WTC11 (cell line): ENCODE measurements at regions not wholly inside any gene's neighbourhood (a gene's known extent, or its start where the extent isn't known, plus 50 kb on each side); places are given as distances from the start of the nearest gene placed in this dataset.

Experiments
- ATAC-seq: fragments of 200-7000 bp; cut with Tn5 transposase; 2 replicates; pipeline ENCODE4 v1.10.0; 2021; ENCODE audit warnings: mild to moderate bottlenecking, moderate library complexity
- CTCF ChIA-PET: fragments of 300-600 bp; sonication (Branson Sonifier 250); formaldehyde crosslinking; loops from one replicate; lab custom pipeline; 2021; ENCODE audit warnings: antibody characterized with exemption; lab: Charles Lee
- POLR2A ChIA-PET: fragments of 350-600 bp; sonication (Branson Sonifier 250); formaldehyde crosslinking; loops from one replicate; lab custom pipeline; 2021; ENCODE audit warnings: antibody characterized with exemption; lab: Charles Lee
- DNase-seq: peaks from one replicate; pipeline ENCODE4 v3.0.0; 2021; ENCODE audit warnings: low spot score
- H3K27ac Mint-ChIP-seq: 2 replicates; pipeline ENCODE4 v1.8.0; 2021; ENCODE audit warnings: mixed read lengths
- H3K27me3 Mint-ChIP-seq: 2 replicates; pipeline ENCODE4 v1.8.0; 2021; ENCODE audit warnings: low read depth, mild to moderate bottlenecking, moderate library complexity, mixed read lengths
- H3K36me3 Mint-ChIP-seq: 2 replicates; pipeline ENCODE4 v1.8.0; 2021; ENCODE audit warnings: mixed read lengths
- H3K4me1 Mint-ChIP-seq: 2 replicates; pipeline ENCODE4 v1.8.0; 2022; ENCODE audit warnings: mixed read lengths
- H3K4me3 Mint-ChIP-seq: 2 replicates; pipeline ENCODE4 v1.8.0; 2021; ENCODE audit warnings: mild to moderate bottlenecking, moderate library complexity, mixed read lengths
- H3K9me3 Mint-ChIP-seq: 2 replicates; pipeline ENCODE4 v1.8.0; 2021; ENCODE audit warnings: mixed read lengths
- ELF4 ChIP-seq: sonication (generic); formaldehyde crosslinking; IDR thresholded peaks from 2 replicates; pipeline ENCODE4 v1.8.1; 2022; ENCODE audit warnings: low read depth, mild to moderate bottlenecking, moderate library complexity, missing genetic modification reagents
- ERG ChIP-seq: fragments of 250-450 bp; sonication (Bioruptor Pico); IDR thresholded peaks from 2 replicates; pipeline ENCODE4 v1.8.0; 2021; ENCODE audit warnings: mild to moderate bottlenecking
- ETV6 ChIP-seq: sonication (generic); formaldehyde crosslinking; IDR thresholded peaks from 2 replicates; pipeline ENCODE4 v1.8.1; 2022; ENCODE audit warnings: mild to moderate bottlenecking, missing genetic modification reagents
- GABPB1 ChIP-seq: sonication (generic); formaldehyde crosslinking; IDR thresholded peaks from 2 replicates; pipeline ENCODE4 v1.8.1; 2023; ENCODE audit warnings: mild to moderate bottlenecking, missing genetic modification reagents
- IRF2 ChIP-seq: sonication (generic); formaldehyde crosslinking; IDR thresholded peaks from 2 replicates; pipeline ENCODE4 v1.8.0; 2022; ENCODE audit warnings: low read depth, missing genetic modification reagents, borderline replicate concordance
- MXD4 ChIP-seq: fragments of 250-450 bp; sonication (Bioruptor Pico); IDR thresholded peaks from 2 replicates; pipeline ENCODE4 v1.8.0; 2021; ENCODE audit warnings: mild to moderate bottlenecking, moderate library complexity, borderline replicate concordance
- NFYB ChIP-seq: sonication (generic); formaldehyde crosslinking; conservative IDR thresholded peaks from 2 replicates; pipeline ENCODE4 v1.8.0; 2022; ENCODE audit warnings: low read depth, missing genetic modification reagents
- PRRX2 ChIP-seq: fragments of 250-450 bp; sonication (Bioruptor Pico); IDR thresholded peaks from 2 replicates; pipeline ENCODE4 v1.8.0; 2021; ENCODE audit warnings: mild to moderate bottlenecking
- SMAD3 ChIP-seq: sonication (generic); formaldehyde crosslinking; IDR thresholded peaks from 2 replicates; pipeline ENCODE4 v1.8.0; 2022; ENCODE audit warnings: missing genetic modification reagents, mild to moderate bottlenecking, borderline replicate concordance
- ZMAT4 ChIP-seq: fragments of 250-450 bp; sonication (Bioruptor Pico); IDR thresholded peaks from 2 replicates; pipeline ENCODE4 v1.9.0; 2021; ENCODE audit warnings: mild to moderate bottlenecking
- ZNF263 ChIP-seq: sonication (generic); formaldehyde crosslinking; IDR thresholded peaks from 2 replicates; pipeline ENCODE4 v1.8.1; 2022; ENCODE audit warnings: low read depth, mild to moderate bottlenecking, moderate library complexity, missing genetic modification reagents
- ZNF317 ChIP-seq: sonication (generic); formaldehyde crosslinking; IDR thresholded peaks from 2 replicates; pipeline ENCODE4 v1.8.1; 2023; ENCODE audit warnings: low read depth, mild to moderate bottlenecking, moderate library complexity, missing genetic modification reagents, borderline replicate concordance
- TF ChIP-seq, protein P1 (sequence below): fragments of 250-450 bp; sonication (Bioruptor Pico); IDR thresholded peaks from 2 replicates; pipeline ENCODE4 v1.9.0; 2021; ENCODE audit warnings: mild to moderate bottlenecking, borderline replicate concordance
- TF ChIP-seq, protein P2 (sequence below): sonication (generic); formaldehyde crosslinking; IDR thresholded peaks from 2 replicates; pipeline ENCODE4 v1.8.0; 2023; ENCODE audit warnings: missing genetic modification reagents, mild to moderate bottlenecking, borderline replicate concordance
- TF ChIP-seq, protein P3 (sequence below): sonication (generic); formaldehyde crosslinking; IDR thresholded peaks from 2 replicates; pipeline ENCODE4 v1.8.0; 2022; ENCODE audit warnings: missing genetic modification reagents
- TF ChIP-seq, protein P4 (sequence below): sonication (generic); formaldehyde crosslinking; IDR thresholded peaks from 2 replicates; pipeline ENCODE4 v1.8.1; 2023; ENCODE audit warnings: mild to moderate bottlenecking, missing genetic modification reagents

DNA sequence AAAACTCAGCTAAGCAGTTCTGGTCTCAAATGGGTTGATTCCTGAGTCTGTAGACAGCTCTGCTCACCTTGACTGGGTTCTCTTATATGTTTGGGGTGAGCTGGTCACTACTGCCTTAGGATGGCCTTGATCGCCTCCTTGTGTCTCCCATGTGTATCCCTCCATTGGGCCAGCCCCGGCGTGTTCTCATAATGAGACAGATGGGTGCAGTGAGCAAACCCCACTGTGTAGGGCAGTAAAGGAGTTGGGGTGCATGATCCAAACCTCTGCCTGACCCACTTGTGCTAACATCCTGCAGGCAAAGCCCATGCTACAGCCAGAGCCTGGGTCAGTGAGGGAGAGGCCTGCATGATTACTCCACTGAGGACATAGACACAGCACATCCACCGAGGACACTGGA, 657.6 kb downstream of the BRD1 start (continued):
- TF ChIP-seq, protein P1, sequence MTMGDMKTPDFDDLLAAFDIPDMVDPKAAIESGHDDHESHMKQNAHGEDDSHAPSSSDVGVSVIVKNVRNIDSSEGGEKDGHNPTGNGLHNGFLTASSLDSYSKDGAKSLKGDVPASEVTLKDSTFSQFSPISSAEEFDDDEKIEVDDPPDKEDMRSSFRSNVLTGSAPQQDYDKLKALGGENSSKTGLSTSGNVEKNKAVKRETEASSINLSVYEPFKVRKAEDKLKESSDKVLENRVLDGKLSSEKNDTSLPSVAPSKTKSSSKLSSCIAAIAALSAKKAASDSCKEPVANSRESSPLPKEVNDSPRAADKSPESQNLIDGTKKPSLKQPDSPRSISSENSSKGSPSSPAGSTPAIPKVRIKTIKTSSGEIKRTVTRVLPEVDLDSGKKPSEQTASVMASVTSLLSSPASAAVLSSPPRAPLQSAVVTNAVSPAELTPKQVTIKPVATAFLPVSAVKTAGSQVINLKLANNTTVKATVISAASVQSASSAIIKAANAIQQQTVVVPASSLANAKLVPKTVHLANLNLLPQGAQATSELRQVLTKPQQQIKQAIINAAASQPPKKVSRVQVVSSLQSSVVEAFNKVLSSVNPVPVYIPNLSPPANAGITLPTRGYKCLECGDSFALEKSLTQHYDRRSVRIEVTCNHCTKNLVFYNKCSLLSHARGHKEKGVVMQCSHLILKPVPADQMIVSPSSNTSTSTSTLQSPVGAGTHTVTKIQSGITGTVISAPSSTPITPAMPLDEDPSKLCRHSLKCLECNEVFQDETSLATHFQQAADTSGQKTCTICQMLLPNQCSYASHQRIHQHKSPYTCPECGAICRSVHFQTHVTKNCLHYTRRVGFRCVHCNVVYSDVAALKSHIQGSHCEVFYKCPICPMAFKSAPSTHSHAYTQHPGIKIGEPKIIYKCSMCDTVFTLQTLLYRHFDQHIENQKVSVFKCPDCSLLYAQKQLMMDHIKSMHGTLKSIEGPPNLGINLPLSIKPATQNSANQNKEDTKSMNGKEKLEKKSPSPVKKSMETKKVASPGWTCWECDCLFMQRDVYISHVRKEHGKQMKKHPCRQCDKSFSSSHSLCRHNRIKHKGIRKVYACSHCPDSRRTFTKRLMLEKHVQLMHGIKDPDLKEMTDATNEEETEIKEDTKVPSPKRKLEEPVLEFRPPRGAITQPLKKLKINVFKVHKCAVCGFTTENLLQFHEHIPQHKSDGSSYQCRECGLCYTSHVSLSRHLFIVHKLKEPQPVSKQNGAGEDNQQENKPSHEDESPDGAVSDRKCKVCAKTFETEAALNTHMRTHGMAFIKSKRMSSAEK (CRISPR knock-in tag): no peak

GRCh38 chr22:49169074-49169744, 658.5 kb downstream of the BRD1 start:
- no peak for DNase-seq
- H3K9me3 Mint-ChIP-seq: peaks cover 31% of the 10 kb centered on the region
- no peak overlapping the region for H3K27ac Mint-ChIP-seq
- CTCF ChIA-PET: interaction anchor here (0.6 to 2.3 kb wide), 5 partner anchors 63 to 595 kb away, joined by 3 to 30 read pairs (median 7); no protein-coding TSS in a partner anchor
- H3K4me3 Mint-ChIP-seq: no peak overlapping the region
- no peak for ATAC-seq
- POLR2A ChIA-PET: no interaction called here
- H3K27me3 Mint-ChIP-seq: peaks cover 4% of the 10 kb centered on the region
- peaks cover 16% of the 10 kb centered on the region for H3K36me3 Mint-ChIP-seq
- TF ChIP-seq ERG (CRISPR knock-in tag) (no peak), GABPB1 (CRISPR knock-in tag) (no peak), ZMAT4 (CRISPR knock-in tag) (no peak), MXD4 (CRISPR knock-in tag) (no peak), ZNF263 (no peak), NFYB (CRISPR knock-in tag) (no peak), ETV6 (no peak), SMAD3 (no peak), ELF4 (no peak)
- TF ChIP-seq, protein P2, sequence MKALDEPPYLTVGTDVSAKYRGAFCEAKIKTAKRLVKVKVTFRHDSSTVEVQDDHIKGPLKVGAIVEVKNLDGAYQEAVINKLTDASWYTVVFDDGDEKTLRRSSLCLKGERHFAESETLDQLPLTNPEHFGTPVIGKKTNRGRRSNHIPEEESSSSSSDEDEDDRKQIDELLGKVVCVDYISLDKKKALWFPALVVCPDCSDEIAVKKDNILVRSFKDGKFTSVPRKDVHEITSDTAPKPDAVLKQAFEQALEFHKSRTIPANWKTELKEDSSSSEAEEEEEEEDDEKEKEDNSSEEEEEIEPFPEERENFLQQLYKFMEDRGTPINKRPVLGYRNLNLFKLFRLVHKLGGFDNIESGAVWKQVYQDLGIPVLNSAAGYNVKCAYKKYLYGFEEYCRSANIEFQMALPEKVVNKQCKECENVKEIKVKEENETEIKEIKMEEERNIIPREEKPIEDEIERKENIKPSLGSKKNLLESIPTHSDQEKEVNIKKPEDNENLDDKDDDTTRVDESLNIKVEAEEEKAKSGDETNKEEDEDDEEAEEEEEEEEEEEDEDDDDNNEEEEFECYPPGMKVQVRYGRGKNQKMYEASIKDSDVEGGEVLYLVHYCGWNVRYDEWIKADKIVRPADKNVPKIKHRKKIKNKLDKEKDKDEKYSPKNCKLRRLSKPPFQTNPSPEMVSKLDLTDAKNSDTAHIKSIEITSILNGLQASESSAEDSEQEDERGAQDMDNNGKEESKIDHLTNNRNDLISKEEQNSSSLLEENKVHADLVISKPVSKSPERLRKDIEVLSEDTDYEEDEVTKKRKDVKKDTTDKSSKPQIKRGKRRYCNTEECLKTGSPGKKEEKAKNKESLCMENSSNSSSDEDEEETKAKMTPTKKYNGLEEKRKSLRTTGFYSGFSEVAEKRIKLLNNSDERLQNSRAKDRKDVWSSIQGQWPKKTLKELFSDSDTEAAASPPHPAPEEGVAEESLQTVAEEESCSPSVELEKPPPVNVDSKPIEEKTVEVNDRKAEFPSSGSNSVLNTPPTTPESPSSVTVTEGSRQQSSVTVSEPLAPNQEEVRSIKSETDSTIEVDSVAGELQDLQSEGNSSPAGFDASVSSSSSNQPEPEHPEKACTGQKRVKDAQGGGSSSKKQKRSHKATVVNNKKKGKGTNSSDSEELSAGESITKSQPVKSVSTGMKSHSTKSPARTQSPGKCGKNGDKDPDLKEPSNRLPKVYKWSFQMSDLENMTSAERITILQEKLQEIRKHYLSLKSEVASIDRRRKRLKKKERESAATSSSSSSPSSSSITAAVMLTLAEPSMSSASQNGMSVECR (CRISPR knock-in tag): no peak
- no peaks in the 10 kb centered on the region; the same call in 1 of the 2 replicates for H3K4me1 Mint-ChIP-seq

- ChIA-PET POLR2A (no interaction called here), CTCF (no interaction called here)
- H3K27ac Mint-ChIP-seq: no peak overlapping the region
- DNase-seq: no peak
- peaks cover 4% of the 10 kb centered on the region; the same call in 1 of the 2 replicates for H3K27me3 Mint-ChIP-seq
- H3K36me3 Mint-ChIP-seq: peaks cover 16% of the 10 kb centered on the region
- ATAC-seq: no peak
- H3K9me3 Mint-ChIP-seq: peaks cover 30% of the 10 kb centered on the region
- H3K4me3 Mint-ChIP-seq: no peak overlapping the region
- no peaks in the 10 kb centered on the region; the same call in 1 of the 2 replicates for H3K4me1 Mint-ChIP-seq
- TF ChIP-seq ZNF317 (CRISPR knock-in tag): no peak
- no peak for TF ChIP-seq PRRX2 (CRISPR knock-in tag)
- TF ChIP-seq IRF2: no peak
- TF ChIP-seq, protein P3, sequence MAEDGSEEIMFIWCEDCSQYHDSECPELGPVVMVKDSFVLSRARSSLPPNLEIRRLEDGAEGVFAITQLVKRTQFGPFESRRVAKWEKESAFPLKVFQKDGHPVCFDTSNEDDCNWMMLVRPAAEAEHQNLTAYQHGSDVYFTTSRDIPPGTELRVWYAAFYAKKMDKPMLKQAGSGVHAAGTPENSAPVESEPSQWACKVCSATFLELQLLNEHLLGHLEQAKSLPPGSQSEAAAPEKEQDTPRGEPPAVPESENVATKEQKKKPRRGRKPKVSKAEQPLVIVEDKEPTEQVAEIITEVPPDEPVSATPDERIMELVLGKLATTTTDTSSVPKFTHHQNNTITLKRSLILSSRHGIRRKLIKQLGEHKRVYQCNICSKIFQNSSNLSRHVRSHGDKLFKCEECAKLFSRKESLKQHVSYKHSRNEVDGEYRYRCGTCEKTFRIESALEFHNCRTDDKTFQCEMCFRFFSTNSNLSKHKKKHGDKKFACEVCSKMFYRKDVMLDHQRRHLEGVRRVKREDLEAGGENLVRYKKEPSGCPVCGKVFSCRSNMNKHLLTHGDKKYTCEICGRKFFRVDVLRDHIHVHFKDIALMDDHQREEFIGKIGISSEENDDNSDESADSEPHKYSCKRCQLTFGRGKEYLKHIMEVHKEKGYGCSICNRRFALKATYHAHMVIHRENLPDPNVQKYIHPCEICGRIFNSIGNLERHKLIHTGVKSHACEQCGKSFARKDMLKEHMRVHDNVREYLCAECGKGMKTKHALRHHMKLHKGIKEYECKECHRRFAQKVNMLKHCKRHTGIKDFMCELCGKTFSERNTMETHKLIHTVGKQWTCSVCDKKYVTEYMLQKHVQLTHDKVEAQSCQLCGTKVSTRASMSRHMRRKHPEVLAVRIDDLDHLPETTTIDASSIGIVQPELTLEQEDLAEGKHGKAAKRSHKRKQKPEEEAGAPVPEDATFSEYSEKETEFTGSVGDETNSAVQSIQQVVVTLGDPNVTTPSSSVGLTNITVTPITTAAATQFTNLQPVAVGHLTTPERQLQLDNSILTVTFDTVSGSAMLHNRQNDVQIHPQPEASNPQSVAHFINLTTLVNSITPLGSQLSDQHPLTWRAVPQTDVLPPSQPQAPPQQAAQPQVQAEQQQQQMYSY (CRISPR knock-in tag): no peak
- TF ChIP-seq, protein P4, sequence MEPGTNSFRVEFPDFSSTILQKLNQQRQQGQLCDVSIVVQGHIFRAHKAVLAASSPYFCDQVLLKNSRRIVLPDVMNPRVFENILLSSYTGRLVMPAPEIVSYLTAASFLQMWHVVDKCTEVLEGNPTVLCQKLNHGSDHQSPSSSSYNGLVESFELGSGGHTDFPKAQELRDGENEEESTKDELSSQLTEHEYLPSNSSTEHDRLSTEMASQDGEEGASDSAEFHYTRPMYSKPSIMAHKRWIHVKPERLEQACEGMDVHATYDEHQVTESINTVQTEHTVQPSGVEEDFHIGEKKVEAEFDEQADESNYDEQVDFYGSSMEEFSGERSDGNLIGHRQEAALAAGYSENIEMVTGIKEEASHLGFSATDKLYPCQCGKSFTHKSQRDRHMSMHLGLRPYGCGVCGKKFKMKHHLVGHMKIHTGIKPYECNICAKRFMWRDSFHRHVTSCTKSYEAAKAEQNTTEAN (CRISPR knock-in tag): no peak
These were observed 659.4 kb downstream of the BRD1 start for GRCh38 chr22:49168219-49168813.
